ENCODE measurements at regions not wholly inside any gene's neighbourhood (a gene's known extent, or its start where the extent isn't known, plus 50 kb on each side); places are given as distances from the start of the nearest gene placed in this dataset.

DNA sequence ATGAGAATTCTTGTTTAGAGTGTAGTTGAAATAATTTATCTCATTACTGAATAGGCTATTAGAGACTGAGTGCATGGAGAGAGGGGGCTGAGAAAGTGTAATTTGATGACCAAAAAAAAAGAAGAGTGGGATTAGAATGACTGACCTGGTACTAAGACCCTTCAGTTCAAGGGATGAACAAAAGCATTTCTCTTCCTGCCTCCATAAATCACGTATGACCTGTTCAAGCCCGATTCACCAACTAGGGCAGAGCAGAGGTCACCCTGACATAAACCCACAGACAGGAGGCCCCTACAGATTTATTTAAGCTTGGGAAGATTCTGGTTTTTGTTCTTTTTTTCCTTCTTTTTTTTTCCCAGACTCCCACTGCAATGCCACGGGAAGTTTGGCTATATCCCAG is 123.7 kb upstream of the COP1 start:
- WGBS (ENCODE audit: low lambda C conversion rate), result 4% methylated on average over 3 of the region's 3 CpGs
- no peak for DNase-seq (ENCODE audit: low spot score)
- no peak overlapping the region for H3K27ac ChIP-seq (ENCODE audit: extremely low read length, insufficient read depth, low read length)
- H3K4me2 ChIP-seq (ENCODE audit: low read depth, low read length), result no peak overlapping the region
- H3K4me1 ChIP-seq (ENCODE audit: insufficient read depth, low read length), result no peaks in the 10 kb centered on the region
- no TSS peak for BruUV-seq (replicated peaks)
- no peak overlapping the region for H3K9ac ChIP-seq (ENCODE audit: insufficient read depth, low read depth, low read length)
- ChIA-PET CTCF (ENCODE audit: low intra/inter-chr PET ratio, low total read pairs) (no interaction called here), POLR2A (no interaction called here)
- no peak for ATAC-seq
- TF ChIP-seq, protein P1, sequence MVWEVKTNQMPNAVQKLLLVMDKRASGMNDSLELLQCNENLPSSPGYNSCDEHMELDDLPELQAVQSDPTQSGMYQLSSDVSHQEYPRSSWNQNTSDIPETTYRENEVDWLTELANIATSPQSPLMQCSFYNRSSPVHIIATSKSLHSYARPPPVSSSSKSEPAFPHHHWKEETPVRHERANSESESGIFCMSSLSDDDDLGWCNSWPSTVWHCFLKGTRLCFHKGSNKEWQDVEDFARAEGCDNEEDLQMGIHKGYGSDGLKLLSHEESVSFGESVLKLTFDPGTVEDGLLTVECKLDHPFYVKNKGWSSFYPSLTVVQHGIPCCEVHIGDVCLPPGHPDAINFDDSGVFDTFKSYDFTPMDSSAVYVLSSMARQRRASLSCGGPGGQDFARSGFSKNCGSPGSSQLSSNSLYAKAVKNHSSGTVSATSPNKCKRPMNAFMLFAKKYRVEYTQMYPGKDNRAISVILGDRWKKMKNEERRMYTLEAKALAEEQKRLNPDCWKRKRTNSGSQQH (CRISPR knock-in tag; IDR thresholded peaks at IDR 0.05; ENCODE audit: low read depth), result no peak
- TF ChIP-seq, protein P2, sequence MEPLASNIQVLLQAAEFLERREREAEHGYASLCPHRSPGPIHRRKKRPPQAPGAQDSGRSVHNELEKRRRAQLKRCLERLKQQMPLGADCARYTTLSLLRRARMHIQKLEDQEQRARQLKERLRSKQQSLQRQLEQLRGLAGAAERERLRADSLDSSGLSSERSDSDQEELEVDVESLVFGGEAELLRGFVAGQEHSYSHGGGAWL (CRISPR knock-in tag; IDR thresholded peaks at IDR 0.05), result no peak
- TF ChIP-seq ZNF232 (CRISPR knock-in tag; IDR thresholded peaks at IDR 0.05; ENCODE audit: borderline replicate concordance) (no peak), SCMH1 (CRISPR knock-in tag; IDR thresholded peaks at IDR 0.05; ENCODE audit: borderline replicate concordance) (no peak), MAZ (IDR thresholded peaks at IDR 0.05; ENCODE audit: borderline replicate concordance, low read depth, low read length) (no peak), MAZ (CRISPR knock-in tag; IDR thresholded peaks at IDR 0.05; ENCODE audit: low read depth) (no peak), SMARCE1 (IDR thresholded peaks at IDR 0.05; ENCODE audit: borderline replicate concordance) (no peak), BRCA1 (CRISPR knock-in tag; IDR thresholded peaks at IDR 0.05) (no peak), KDM2A (CRISPR knock-in tag; IDR thresholded peaks at IDR 0.05; ENCODE audit: borderline replicate concordance, low read depth) (no peak), ZNF766 (CRISPR knock-in tag; IDR thresholded peaks at IDR 0.05; ENCODE audit: borderline replicate concordance) (no peak), ZNF652 (CRISPR knock-in tag; IDR thresholded peaks at IDR 0.05; ENCODE audit: borderline replicate concordance, low read depth) (no peak)
- TF ChIP-seq, protein P3, sequence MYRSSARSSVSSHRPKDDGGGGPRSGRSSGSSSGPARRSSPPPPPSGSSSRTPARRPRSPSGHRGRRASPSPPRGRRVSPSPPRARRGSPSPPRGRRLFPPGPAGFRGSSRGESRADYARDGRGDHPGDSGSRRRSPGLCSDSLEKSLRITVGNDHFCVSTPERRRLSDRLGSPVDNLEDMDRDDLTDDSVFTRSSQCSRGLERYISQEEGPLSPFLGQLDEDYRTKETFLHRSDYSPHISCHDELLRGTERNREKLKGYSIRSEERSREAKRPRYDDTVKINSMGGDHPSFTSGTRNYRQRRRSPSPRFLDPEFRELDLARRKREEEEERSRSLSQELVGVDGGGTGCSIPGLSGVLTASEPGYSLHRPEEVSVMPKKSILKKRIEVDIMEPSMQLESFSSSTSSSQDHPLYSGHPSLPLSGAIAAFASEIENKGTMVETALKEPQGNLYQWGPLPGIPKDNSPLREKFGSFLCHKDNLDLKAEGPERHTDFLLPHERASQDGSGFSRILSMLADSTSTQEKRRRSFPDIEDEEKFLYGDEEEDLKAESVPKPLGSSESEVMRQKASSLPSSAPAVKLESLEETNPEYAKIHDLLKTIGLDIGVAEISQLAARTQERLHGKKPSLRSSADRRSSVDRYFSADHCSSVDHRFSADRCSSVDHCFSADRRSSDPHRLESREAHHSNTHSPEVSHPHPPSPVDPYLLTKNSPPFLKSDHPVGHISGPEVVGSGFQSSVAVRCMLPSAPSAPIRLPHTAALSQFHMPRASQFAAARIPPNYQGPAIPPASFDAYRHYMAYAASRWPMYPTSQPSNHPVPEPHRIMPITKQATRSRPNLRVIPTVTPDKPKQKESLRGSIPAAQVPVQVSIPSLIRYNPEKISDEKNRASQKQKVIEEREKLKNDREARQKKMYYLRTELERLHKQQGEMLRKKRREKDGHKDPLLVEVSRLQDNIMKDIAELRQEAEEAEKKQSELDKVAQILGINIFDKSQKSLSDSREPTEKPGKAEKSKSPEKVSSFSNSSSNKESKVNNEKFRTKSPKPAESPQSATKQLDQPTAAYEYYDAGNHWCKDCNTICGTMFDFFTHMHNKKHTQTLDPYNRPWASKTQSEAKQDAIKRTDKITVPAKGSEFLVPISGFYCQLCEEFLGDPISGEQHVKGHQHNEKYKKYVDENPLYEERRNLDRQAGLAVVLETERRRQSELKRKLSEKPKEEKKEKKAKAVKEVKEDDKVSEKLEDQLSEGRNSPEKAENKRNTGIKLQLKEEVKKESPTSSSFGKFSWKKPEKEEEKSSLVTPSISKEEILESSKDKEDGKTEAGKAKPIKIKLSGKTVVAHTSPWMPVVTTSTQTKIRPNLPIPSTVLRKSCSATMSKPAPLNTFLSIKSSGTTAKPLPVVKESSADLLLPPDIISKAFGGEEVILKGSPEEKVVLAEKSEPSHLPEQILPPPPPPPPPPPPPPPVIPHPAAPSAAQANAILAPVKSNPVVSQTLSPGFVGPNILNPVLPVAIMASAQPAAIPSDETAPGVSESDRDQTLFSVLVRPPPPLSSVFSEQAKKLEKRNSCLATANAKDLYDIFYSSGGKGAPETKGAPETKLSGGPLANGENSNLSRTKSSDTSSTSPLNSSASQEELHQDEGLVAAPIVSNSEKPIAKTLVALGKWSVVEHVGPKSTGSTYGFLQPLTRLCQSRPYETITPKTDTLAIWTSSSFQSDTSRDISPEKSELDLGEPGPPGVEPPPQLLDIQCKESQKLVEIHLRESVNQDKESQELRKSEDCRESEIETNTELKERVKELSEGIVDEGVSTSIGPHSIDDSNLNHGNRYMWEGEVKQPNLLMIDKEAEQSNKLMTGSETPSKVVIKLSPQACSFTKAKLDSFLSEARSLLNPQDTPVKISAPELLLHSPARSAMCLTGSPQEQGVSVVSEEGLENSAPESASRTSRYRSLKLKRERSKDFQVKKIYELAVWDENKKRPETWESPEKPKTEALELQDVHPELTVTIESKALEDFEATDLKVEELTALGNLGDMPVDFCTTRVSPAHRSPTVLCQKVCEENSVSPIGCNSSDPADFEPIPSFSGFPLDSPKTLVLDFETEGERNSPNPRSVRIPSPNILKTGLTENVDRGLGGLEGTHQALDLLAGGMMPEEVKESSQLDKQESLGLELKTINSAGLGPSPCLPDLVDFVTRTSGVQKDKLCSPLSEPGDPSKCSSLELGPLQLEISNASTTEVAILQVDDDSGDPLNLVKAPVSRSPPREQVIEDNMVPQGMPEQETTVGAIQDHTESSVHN (CRISPR knock-in tag; IDR thresholded peaks at IDR 0.05), result no peak
- TF ChIP-seq, protein P4, sequence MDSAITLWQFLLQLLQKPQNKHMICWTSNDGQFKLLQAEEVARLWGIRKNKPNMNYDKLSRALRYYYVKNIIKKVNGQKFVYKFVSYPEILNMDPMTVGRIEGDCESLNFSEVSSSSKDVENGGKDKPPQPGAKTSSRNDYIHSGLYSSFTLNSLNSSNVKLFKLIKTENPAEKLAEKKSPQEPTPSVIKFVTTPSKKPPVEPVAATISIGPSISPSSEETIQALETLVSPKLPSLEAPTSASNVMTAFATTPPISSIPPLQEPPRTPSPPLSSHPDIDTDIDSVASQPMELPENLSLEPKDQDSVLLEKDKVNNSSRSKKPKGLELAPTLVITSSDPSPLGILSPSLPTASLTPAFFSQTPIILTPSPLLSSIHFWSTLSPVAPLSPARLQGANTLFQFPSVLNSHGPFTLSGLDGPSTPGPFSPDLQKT (CRISPR knock-in tag; IDR thresholded peaks at IDR 0.05; ENCODE audit: borderline replicate concordance), result no peak
- in situ Hi-C loops (cut with HindIII; ENCODE audit: extremely low pct_ligation_motif_present, low pct_unique_long_range_greater_than_20kb) (no loop called here), intact Hi-C loops (cut with micrococcal nuclease; ENCODE audit: unreplicated experiment) (no loop called here)
- H3K79me2 ChIP-seq (ENCODE audit: insufficient read depth, low read length), result no peaks in the 10 kb centered on the region
- H4K20me1 ChIP-seq (ENCODE audit: insufficient read depth, low read length), result no peaks in the 10 kb centered on the region
- no peak overlapping the region for H2AFZ ChIP-seq (ENCODE audit: low read length)
- H3K27me3 ChIP-seq (ENCODE audit: control insufficient read depth in 1 of 2, insufficient read depth in 2 of 2, low read length in 2 of 2), result no peaks in the 10 kb centered on the region
- H3K4me3 ChIP-seq (replicated peaks in 1 of 3; ENCODE audit: insufficient read depth in 1 of 3, low read depth in 2 of 3, low read length in 3 of 3), result no peak overlapping the region
- H3K36me3 ChIP-seq (replicated peaks in 1 of 2; ENCODE audit: control insufficient read depth in 1 of 2, insufficient read depth in 2 of 2, low read length in 2 of 2), result no peaks in the 10 kb centered on the region
- H3K9me3 ChIP-seq (ENCODE audit: low read length), result no peaks in the 10 kb centered on the region
- no peak for FAIRE-seq
